GM21360 (cell line): ENCODE measurements at regions not wholly inside any gene's neighbourhood (a gene's known extent, or its start where the extent isn't known, plus 50 kb on each side); places are given as distances from the start of the nearest gene placed in this dataset.
"Not testable (repeated sequence)": the region's sequence is repeated elsewhere in the genome, so short reads cannot be mapped to it uniquely, and the experiment has no call there.

Source experiments
- ATAC-seq: cut with Tn5 transposase; IDR thresholded peaks from one replicate; pipeline ENCODE4 v1.9.1; 2021; ENCODE audit warnings: mild to moderate bottlenecking, moderate library complexity; ENCODE audit not compliant: unreplicated experiment

DNA sequence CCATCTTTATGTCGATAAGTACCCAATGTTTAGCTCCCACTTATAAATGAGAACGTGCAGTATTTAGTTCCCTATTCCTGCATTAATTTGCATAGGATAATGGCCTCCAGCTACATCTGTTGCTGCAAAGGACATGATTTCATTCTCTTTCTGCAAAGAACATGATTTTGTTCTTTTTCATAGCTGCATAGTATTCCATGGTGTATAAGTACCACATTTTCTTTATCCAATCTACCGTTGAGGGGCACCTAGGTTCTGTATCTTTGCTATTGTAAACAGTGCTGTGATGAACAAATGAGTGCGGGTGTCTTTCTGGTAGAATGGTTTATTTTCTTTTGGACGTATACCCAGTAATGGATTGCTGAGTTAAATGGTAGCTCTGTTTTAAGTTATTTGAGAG is 63.0 kb downstream of the HLX start:
- ATAC-seq, result no peak

- ATAC-seq, result not testable (repeated sequence)
These were observed 63.7 kb downstream of the HLX start for GRCh38 chr1:220942914-220943313.

DNA sequence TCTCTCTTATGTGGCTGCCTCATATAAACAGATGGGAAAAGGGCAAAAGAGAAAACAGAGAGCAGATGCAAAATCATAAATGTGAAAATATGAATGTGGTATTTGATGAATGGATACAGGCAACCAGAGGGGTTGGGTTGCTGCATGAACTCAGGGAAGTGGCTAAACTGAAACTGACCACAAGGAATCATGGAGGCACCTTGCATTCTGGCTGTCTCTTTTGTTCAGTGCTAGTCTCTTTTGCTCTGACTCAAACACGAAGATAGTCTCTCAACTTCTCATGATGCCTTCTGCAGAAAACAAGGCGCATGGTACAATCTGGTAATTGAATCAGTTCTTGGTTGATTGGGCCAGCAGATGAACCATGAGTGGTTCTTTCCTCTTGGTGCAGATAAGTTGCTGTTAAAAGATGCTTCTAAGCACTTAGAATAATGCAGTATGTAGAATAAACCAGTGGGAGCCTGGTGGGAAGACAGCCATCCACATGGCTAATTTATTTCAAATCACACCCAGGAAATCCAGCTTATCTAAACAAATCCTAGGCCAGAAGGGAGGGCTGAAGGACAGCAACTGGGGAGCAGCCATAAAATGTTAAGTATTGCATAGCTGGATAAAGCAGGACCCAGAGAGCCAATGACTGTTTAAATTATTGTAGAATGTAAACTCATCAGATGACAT is 64.2 kb downstream of the HLX start:
- no peak for ATAC-seq

- ATAC-seq, result no peak
These were observed 71.3 kb downstream of the HLX start for GRCh38 chr1:220950576-220950975.

GRCh38 chr1:220952961-220953643 is 73.9 kb downstream of the HLX start:
- no peak for ATAC-seq

DNA sequence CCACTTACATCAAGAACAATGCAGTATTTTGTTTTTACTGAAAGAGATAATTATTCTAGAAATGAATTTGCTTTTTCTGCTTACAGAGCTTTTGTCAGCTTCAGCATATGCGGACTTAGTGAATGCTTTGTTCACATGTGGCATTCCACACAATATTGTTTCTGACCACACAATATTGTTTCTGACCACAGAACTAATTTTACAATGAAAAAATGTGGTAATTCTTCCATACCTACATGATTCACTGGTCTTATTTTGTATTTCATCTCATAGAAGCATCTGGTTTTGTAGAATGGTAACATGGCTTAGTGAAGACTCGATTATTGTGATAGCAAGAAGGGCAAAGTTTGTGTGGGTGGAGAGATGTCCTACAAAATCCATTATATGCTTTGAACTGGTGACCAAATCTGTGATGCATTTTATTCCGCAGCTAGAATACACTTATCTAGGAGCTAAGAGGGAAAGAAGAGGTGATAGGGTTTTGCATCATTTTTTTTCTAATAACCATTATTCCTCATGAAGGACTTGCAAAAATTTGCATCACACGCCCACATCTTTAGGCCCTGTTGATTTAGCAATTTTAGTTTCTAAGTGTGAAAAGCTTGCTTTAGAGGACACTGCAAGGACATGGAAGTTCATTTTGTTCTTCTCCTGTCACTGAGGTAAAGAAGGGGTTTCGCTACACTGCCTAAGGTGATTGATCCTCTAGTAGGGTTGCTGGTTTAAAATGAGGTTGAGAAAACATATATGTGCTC is 75.3 kb downstream of the HLX start:
- ATAC-seq, result no peak

DNA sequence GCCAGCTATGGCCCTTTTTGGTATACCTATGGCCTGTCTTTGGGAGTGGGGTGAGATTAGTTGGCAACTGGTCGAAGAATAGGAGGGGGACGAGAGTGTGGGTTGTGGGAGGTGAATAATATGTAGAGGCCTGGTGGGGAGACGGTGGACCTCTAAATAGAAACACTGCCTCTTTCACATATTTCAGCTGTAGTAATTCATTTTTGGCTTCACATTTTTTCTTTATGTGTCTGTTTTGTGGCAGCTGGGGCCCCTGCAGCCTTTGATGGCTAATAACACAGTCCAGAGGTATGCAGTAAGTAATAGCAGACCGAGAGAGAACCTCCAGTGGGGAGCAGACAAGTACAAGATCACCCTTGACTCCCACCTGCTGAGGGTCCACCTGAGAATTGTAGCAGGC is 75.9 kb downstream of the HLX start:
- ATAC-seq, result no peak

- ATAC-seq, result no peak
These were observed 77.4 kb downstream of the HLX start for GRCh38 chr1:220956501-220957232.

DNA sequence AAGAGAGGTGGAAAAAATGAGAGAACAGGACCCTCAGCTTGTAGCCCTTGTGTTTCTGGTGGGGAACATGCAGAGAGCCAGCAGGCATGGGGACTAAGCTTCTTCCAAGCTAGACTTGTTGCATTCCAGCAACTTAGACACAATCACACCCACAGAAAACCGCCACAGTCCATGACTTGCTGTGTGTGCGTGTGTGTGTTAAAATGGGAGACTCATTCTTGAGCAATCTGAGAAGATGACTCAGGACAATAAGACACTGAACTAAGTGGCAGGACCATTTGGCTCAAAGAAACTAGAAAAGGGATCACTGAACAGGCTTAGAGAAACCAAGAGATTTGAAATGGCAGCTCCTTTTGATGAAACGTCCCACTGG is 78.0 kb downstream of the HLX start:
- no peak for ATAC-seq

GRCh38 chr1:220958234-220958633 is 79.0 kb downstream of the HLX start:
- ATAC-seq, result no peak

- ATAC-seq, result no peak
These were observed 82.9 kb downstream of the HLX start for GRCh38 chr1:220962031-220962751.

GRCh38 chr1:220966041-220966440 is 86.8 kb downstream of the HLX start:
- no peak for ATAC-seq

GRCh38 chr1:220966473-220966872 is 87.2 kb downstream of the HLX start:
- no peak for ATAC-seq

DNA sequence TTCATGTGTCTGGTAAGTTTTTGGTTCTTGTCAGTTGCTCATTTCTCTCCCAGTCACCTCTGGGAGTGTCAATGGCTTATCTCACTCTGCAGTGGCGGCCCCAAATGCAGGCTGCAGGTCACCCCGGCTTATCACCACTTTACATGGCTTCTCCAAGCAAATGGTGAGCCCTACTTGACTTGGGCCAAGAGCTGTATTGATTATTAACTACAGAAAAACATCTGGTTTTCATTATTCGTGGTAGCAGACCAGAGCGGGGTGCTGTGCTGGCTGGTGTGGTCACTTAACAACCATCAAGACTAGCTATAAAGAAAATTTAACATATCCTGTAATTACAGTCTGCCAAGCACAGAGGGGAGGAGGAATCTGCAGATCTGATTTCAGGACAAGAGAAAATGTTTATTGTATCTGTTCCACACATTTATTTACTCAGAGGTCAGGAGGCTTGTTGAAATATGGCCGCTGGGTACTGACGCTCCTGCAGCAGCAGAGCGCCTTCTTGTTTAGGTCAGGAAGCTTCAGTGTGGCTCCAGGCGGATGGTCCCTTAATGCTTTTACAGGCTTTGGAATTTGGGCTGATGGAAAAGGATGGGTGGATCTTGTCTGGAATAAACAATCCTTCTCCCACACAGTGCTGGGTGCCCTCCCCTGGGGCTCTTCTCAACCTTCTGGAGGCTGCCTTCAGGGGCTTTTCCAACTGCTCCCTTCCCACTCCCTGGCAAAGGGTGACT is 87.8 kb downstream of the HLX start:
- no peak for ATAC-seq

DNA sequence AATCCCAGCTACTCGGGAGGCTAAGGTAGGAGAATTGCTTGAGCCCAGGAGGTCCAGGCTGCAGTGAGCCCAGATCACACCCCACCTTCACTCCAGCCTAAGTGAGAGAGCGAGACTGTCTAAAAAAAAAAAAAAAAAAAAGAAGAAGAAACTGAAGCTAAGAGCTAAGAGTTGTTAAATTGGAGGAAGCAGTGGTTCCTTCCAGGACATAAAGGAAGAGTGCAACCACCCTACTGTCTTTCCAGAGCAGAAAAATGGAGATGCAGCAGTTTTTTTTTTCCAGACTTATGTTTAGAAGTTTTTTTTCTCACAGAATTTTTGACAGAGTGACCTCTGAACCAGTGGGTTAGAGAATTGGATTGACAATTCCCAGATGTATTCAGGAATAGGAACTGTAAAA is 88.7 kb downstream of the HLX start:
- no peak for ATAC-seq

DNA sequence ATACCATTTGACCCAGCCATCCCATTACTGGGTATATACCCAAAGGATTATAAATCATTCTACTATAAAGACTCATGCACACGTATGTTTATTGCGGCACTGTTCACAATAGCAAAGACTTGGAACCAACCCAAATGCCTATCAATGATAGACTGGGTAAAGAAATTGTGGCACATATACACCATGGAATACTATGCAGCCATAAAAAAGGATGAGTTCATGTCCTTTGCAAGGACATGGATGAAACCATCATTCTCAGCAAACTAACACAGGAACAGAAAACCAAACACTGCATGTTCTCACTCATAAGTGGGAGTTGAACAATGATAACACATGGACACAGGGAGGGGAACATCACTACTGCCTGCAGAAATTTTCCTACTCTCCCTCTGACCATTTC is 90.0 kb downstream of the HLX start:
- ATAC-seq, result not testable (repeated sequence)

GRCh38 chr1:220970311-220970710 is 91.1 kb downstream of the HLX start:
- ATAC-seq, result no peak

- ATAC-seq, result no peak
These were observed 92.0 kb downstream of the HLX start for GRCh38 chr1:220971221-220971620.

DNA sequence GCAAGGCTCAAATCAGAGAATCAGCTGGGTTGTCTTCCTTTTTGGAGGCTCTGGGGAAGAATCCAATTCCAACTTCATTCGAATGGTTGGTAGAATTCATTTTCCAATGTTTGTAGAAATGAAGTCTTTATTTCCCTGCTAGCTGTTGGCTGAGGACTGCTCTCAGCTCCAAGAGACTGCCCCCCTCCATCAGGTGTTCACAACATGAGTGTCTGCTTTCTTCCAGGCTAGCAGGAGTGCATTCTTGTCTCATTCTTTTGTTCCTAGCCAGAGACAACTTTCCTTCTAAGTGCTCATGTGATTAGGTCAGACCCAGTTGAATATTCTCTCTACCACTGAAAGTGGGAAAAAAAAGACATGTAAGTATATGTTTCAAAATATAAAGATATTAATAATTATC is 95.2 kb downstream of the HLX start:
- ATAC-seq, result no peak

DNA sequence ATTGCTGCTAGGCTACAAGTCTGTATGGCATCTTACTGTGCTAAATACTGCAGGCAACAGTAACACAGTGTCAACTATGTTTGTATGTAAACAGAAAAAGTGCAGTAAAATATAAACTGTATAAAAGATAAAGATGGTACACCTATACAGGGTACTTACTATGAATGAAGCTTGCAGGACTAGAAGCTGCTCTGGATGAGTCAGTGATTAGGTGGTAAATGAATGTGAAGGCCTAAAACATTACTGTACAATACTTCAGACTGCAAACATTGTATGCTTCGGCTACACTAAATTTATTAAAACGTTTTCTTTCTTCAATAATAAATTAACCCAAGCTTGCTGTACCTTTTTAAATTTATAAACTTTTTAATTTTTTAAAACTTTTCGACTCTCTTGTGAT is 97.1 kb downstream of the HLX start:
- ATAC-seq, result no peak
